Fibroblast of mammary gland (primary cell): ENCODE measurements at regions not wholly inside any gene's neighbourhood (a gene's known extent, or its start where the extent isn't known, plus 50 kb on each side); places are given as distances from the start of the nearest gene placed in this dataset.

Experiments used
- DNase-seq: peaks from one replicate; pipeline ENCODE4 v3.0.0-alpha.2; 2010; ENCODE audit warnings: low read depth
- H3K4me3 ChIP-seq: 2 replicates; pipeline ENCODE4 v1.5.1; 2011; ENCODE audit warnings: low read depth, mild to moderate bottlenecking, low read length, moderate library complexity; ENCODE audit not compliant: control insufficient read depth
- TF ChIP-seq, protein P1 (sequence below): conservative IDR thresholded peaks from 2 replicates; pipeline ENCODE4 v1.5.1; 2011; ENCODE audit warnings: low read depth, low read length, inconsistent platforms; ENCODE audit not compliant: control insufficient read depth, insufficient read depth

DNA sequence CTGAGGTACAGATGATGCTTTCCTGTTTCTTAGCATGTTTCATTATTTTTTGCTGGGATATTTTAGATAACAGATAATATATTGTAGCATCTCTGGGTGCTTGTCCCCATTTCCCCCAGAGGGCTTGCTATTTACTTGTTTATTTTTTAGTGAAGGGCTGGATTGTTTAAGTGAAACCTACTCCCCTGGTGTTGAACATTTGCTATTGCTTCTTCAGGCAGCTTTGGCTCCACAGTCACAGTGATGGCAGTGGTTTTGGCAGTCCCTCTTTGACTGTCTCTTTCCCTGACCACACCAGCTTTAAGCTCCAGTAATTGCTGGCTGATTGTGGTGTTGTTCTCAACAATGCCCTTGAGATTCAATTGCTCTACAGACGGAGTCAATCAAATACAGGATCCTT lies 128.9 kb downstream of the KLF13 start:
- no peak for DNase-seq
- no peak overlapping the region for H3K4me3 ChIP-seq
- TF ChIP-seq, protein P1, sequence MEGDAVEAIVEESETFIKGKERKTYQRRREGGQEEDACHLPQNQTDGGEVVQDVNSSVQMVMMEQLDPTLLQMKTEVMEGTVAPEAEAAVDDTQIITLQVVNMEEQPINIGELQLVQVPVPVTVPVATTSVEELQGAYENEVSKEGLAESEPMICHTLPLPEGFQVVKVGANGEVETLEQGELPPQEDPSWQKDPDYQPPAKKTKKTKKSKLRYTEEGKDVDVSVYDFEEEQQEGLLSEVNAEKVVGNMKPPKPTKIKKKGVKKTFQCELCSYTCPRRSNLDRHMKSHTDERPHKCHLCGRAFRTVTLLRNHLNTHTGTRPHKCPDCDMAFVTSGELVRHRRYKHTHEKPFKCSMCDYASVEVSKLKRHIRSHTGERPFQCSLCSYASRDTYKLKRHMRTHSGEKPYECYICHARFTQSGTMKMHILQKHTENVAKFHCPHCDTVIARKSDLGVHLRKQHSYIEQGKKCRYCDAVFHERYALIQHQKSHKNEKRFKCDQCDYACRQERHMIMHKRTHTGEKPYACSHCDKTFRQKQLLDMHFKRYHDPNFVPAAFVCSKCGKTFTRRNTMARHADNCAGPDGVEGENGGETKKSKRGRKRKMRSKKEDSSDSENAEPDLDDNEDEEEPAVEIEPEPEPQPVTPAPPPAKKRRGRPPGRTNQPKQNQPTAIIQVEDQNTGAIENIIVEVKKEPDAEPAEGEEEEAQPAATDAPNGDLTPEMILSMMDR: no peak

DNA sequence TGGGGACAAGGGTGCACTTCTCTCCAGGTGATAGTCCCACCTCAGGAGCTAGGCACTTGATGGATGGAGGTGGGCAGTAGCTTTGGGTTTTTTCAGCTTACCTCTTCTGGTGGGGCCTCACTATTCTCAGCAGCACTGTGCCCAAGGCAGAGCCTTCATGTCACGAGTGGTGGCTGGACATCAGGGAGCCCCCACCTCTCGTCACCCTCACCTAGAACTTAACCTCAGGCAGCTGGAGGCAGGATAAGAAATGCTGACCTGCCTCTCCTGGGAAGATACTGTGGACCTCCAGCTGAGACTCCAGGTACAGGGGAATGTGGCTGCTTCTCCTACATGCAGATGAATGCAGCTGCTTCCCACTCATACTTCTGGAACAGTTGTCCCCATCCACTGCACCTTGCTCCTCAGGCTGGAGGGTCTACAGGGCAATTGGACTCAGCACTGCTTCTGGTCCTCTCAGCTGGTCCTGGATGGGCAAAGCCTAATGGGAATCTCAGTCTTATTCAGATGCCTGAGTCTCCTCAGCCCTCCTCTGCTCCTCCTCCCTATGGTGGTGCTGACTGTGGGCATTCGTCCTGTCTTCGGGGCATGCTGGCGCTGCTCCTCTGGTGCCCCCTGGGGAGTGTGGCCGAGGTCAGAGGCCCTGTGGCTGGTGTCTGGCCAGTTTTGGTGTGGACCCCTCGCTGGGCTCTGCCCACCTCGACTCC lies 129.9 kb downstream of the KLF13 start:
- DNase-seq: no peak
- TF ChIP-seq, protein P1: no peak
- H3K4me3 ChIP-seq: no peak overlapping the region

DNA sequence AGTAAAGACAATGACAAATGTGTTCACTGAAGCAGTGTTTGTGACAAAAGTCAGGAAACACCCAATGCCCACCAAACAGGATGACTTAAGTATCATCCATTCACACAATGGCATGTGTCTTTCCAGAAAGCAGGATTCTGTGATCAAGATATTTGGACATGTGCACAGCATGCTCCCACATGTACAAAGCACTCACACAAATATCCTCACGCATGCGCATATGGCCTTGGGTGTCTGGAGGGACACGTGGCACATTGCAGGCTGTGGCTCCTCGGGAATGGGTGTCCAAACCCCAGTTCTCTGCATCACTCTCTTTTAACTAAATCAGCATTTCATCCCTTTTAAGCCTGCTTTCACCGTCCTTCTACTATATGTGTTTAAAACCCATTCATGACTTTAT lies 130.5 kb downstream of the KLF13 start:
- TF ChIP-seq, protein P1: no peak
- no peak overlapping the region for H3K4me3 ChIP-seq

DNA sequence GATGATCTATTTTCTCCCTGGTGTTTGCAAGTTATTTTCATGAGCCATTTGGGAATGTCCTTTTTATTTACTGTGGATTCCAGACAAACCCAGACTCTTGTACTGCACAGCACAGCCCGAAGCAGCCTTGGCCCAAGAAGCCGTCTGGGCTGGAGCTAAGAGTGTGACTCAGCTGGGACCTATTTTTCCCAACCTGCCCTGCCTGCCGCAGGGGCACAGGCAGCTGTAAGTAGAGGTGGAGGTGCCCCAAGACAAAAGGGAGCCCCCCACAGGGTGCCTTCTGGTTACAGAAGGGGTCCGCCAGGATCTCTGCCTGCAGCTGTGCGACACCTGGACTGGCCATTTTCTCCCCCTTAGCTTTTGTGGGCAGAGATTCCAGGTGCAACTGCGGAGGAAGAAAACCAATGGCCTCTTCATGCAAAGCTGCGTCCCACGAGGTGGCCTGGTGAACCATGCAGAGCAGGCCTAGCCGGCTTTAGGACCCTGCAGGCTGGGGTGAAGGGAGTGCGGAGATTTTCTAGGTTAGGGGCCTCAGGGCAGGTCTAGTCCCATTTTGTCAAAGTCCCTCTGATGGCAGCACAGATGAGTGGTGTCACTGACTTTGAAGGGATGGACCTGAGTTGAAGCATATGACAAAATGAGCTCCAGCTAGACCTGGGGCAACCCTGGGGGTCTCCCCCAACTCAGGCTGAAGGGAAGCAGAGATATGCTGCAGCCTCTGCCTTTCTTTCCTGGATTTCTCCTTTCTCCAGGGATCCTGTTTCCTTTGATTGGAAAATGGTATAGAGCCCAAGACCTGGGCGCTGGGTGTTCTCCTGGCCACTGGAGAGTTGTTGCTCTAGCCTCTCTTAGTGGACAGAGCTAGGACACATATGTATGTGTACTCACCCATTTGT lies 131.2 kb downstream of the KLF13 start:
- H3K4me3 ChIP-seq: no peak overlapping the region
- peak; percentile 94 for DNase-seq
- TF ChIP-seq, protein P1: no peak

More for the DNA sequence above, 130.5 kb downstream of the KLF13 start:
- peak; percentile 83 for DNase-seq

DNA sequence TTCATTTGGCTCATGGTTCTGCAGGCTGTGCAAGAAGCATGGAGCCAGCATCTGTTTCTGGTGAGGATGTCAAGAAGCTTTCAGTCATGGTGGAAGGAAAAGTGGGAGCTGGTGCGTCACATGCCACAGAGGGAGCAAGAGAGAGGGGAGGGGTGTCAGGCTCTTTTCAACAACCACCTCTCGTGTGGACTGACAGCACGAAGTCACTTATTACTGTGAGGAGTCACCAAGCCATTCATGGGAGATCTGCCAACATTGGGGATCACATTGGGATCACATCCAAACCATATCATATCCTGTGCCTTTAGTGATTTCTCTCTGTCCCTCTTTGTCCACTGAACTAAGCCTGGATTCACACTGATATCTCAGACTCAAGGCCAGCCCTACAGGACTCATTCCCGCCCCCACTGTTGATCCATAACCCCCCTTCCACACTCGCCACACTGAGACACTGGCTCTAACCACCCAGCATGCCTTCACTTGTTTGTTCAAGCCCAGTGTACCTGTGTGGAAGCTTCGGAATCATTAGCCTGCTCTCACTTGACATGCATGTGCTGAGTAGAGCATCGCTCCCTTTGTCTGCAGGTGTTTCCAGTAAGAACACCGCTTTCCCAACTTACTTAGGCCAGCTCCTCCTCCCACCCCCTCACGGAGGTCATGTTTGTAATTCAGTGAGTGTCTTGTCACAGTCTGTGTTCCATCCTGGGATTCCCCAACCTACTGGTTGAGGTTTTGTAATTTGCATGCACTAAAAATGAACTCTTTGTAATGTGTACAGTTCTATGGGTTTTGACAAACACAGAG lies 132.2 kb downstream of the KLF13 start:
- DNase-seq: peak; percentile 51
- no peak overlapping the region for H3K4me3 ChIP-seq
- TF ChIP-seq, protein P1: no peak

DNA sequence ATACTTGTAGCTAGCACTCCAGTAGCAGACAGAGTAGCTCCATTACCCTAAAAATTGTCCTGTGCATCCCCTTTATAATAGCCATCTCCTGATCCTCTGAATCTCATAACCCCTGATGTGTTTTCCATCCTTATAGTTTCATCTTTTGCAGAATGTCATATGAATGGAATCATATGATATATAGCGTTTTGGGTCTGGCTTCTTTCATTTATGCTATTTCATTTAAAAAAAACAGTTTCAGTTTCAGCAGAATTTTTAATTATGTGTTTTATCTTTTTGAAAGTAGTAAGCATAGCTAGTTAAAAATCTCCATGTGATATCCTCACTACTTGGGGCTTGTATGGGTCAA lies 132.7 kb downstream of the KLF13 start:
- DNase-seq: no peak
- no peak overlapping the region for H3K4me3 ChIP-seq
- TF ChIP-seq, protein P1: no peak
